DND-41 (cell line): ENCODE measurements at regions not wholly inside any gene's neighbourhood (a gene's known extent, or its start where the extent isn't known, plus 50 kb on each side); places are given as distances from the start of the nearest gene placed in this dataset.

Source experiments
- ATAC-seq: fragments of 200-7000 bp; cut with Tn5 transposase; 3 replicates; pipeline ENCODE4 v1.9.1; 2021; ENCODE audit warnings: low read depth; ENCODE audit not compliant: insufficient read depth
- DNase-seq: peaks from one replicate; pipeline ENCODE4 v3.0.0-alpha.2; 2020
- H2AFZ ChIP-seq: 2 replicates; pipeline ENCODE4 v1.6.0; 2012; ENCODE audit warnings: low read depth, low read length
- H3K27ac ChIP-seq: 2 replicates; pipeline ENCODE4 v1.5.1; 2012; ENCODE audit warnings: low read length, inconsistent platforms
- H3K27me3 ChIP-seq: fragments of 200-600 bp; sonication (generic); 2 replicates; pipeline ENCODE4 v1.6.0; 2012; ENCODE audit warnings: low read length, mild to moderate bottlenecking, inconsistent platforms; ENCODE audit not compliant: insufficient read depth, poor library complexity
- H3K36me3 ChIP-seq: 2 replicates; pipeline ENCODE4 v1.5.1; 2012; ENCODE audit warnings: low read length, inconsistent platforms; ENCODE audit not compliant: insufficient read depth
- H3K4me1 ChIP-seq: 2 replicates; pipeline ENCODE4 v1.5.1; 2012; ENCODE audit warnings: mild to moderate bottlenecking, low read length; ENCODE audit not compliant: insufficient read depth
- H3K4me2 ChIP-seq: 2 replicates; pipeline ENCODE4 v1.6.0; 2012; ENCODE audit warnings: mild to moderate bottlenecking, moderate library complexity, low read length, inconsistent platforms; ENCODE audit not compliant: insufficient read depth
- H3K4me3 ChIP-seq, 2 experiments: fragments of 200-600 bp in 1 of 2; shearing (Covaris generic) in 1 of 2; 2 replicates each; pipeline ENCODE4 v1.5.1; 2012 to 2016; ENCODE audit warnings: inconsistent platforms in 2 of 2, low read length in 2 of 2, mild to moderate bottlenecking in 2 of 2, low read depth in 1 of 2, moderate library complexity in 1 of 2
- H3K79me2 ChIP-seq: 2 replicates; pipeline ENCODE4 v1.6.0; 2012; ENCODE audit warnings: low read length, inconsistent platforms; ENCODE audit not compliant: insufficient read depth
- H3K9ac ChIP-seq: 2 replicates; pipeline ENCODE4 v1.6.0; 2012; ENCODE audit warnings: low read depth, mild to moderate bottlenecking, inconsistent platforms, low read length, moderate library complexity
- H3K9me3 ChIP-seq: 2 replicates; pipeline ENCODE4 v1.5.1; 2012; ENCODE audit warnings: low read length, moderate library complexity, mild to moderate bottlenecking, inconsistent platforms; ENCODE audit not compliant: insufficient read depth, severe bottlenecking
- H4K20me1 ChIP-seq: 2 replicates; pipeline ENCODE4 v1.6.0; 2012; ENCODE audit warnings: low read length; ENCODE audit not compliant: insufficient read depth
- CTCF ChIP-seq: IDR thresholded peaks from 2 replicates; pipeline ENCODE4 v1.5.1; 2012; ENCODE audit warnings: borderline replicate concordance, low read length, moderate library complexity, mild to moderate bottlenecking; ENCODE audit not compliant: poor library complexity, severe bottlenecking; ENCODE audit errors: extremely low read depth
- EZH2 ChIP-seq: IDR thresholded peaks from 3 replicates; pipeline ENCODE4 v1.6.1; 2012; ENCODE audit warnings: borderline replicate concordance, low read depth, mild to moderate bottlenecking, moderate library complexity, low read length, inconsistent platforms; ENCODE audit not compliant: severe bottlenecking

GRCh38 chr13:26861941-26862340 is 101.4 kb upstream of the GPR12 start:
- Histone ChIP-seq H2AFZ (no peak overlapping the region), H3K36me3 (no peaks in the 10 kb centered on the region), H3K27me3 (peaks cover 4% of the 10 kb centered on the region), H3K9me3 (no peaks in the 10 kb centered on the region), H3K9ac (no peak overlapping the region), H3K79me2 (no peaks in the 10 kb centered on the region), H3K4me3 (no peak overlapping the region), H3K4me1 (no peaks in the 10 kb centered on the region), H4K20me1 (0 out of 2 replicates have a peak, but pooled peaks cover 1% of the 10 kb centered on the region), H3K27ac (no peak overlapping the region), H3K4me2 (no peak overlapping the region)
- TF ChIP-seq EZH2 (no peak), CTCF (no peak)
- ATAC-seq: no peak
- DNase-seq: no peak

GRCh38 chr13:26855921-26856320 is 95.3 kb upstream of the GPR12 start:
- Histone ChIP-seq H3K27ac (no peak overlapping the region), H3K4me2 (no peak overlapping the region), H3K36me3 (no peaks in the 10 kb centered on the region), H3K4me1 (no peaks in the 10 kb centered on the region), H3K9ac (no peak overlapping the region), H3K79me2 (no peaks in the 10 kb centered on the region), H3K27me3 (peaks cover 19% of the 10 kb centered on the region), H3K4me3 (no peak overlapping the region), H2AFZ (no peak overlapping the region), H3K9me3 (no peaks in the 10 kb centered on the region), H4K20me1 (no peaks in the 10 kb centered on the region)
- ATAC-seq (no peak), DNase-seq (no peak)
- TF ChIP-seq CTCF: no peak
- no peak for TF ChIP-seq EZH2

- H3K9ac ChIP-seq: no peak overlapping the region
- peaks cover 19% of the 10 kb centered on the region for H3K27me3 ChIP-seq
- no peaks in the 10 kb centered on the region for H3K4me1 ChIP-seq
- H2AFZ ChIP-seq: no peak overlapping the region
- H3K4me2 ChIP-seq: no peak overlapping the region
- DNase-seq (no peak), ATAC-seq (no peak)
- no peaks in the 10 kb centered on the region for H3K9me3 ChIP-seq
- H3K27ac ChIP-seq: no peak overlapping the region
- H3K4me3 ChIP-seq: no peak overlapping the region
- no peaks in the 10 kb centered on the region for H4K20me1 ChIP-seq
- H3K79me2 ChIP-seq: no peaks in the 10 kb centered on the region
- no peak for TF ChIP-seq CTCF
- TF ChIP-seq EZH2: no peak
- H3K36me3 ChIP-seq: no peaks in the 10 kb centered on the region
Measured at GRCh38 chr13:26855071-26855470, 94.5 kb upstream of the GPR12 start.

- Histone ChIP-seq H2AFZ (no peak overlapping the region), H3K36me3 (no peaks in the 10 kb centered on the region), H3K27ac (no peak overlapping the region), H3K27me3 (peaks cover 19% of the 10 kb centered on the region), H4K20me1 (no peaks in the 10 kb centered on the region), H3K9me3 (no peaks in the 10 kb centered on the region), H3K9ac (no peak overlapping the region), H3K4me3 (no peak overlapping the region), H3K4me2 (no peak overlapping the region), H3K4me1 (no peaks in the 10 kb centered on the region), H3K79me2 (no peaks in the 10 kb centered on the region)
- TF ChIP-seq CTCF (no peak), EZH2 (no peak)
- no peak for ATAC-seq
- DNase-seq: no peak
Measured at GRCh38 chr13:26853323-26853722, 92.7 kb upstream of the GPR12 start.
